NCI-H2196 treated with DMSO at 0.1 percent for 48 hours (cell line): ENCODE measurements at regions not wholly inside any gene's neighbourhood (a gene's known extent, or its start where the extent isn't known, plus 50 kb on each side); places are given as distances from the start of the nearest gene placed in this dataset.
"Not testable (repeated sequence)": the region's sequence is repeated elsewhere in the genome, so short reads cannot be mapped to it uniquely, and the experiment has no call there.

Source experiments
- DNase-seq: peaks from one replicate; lab custom pipeline; 2025; ENCODE audit not compliant: unreplicated experiment; lab: John Stamatoyannopoulos, UW

DNA sequence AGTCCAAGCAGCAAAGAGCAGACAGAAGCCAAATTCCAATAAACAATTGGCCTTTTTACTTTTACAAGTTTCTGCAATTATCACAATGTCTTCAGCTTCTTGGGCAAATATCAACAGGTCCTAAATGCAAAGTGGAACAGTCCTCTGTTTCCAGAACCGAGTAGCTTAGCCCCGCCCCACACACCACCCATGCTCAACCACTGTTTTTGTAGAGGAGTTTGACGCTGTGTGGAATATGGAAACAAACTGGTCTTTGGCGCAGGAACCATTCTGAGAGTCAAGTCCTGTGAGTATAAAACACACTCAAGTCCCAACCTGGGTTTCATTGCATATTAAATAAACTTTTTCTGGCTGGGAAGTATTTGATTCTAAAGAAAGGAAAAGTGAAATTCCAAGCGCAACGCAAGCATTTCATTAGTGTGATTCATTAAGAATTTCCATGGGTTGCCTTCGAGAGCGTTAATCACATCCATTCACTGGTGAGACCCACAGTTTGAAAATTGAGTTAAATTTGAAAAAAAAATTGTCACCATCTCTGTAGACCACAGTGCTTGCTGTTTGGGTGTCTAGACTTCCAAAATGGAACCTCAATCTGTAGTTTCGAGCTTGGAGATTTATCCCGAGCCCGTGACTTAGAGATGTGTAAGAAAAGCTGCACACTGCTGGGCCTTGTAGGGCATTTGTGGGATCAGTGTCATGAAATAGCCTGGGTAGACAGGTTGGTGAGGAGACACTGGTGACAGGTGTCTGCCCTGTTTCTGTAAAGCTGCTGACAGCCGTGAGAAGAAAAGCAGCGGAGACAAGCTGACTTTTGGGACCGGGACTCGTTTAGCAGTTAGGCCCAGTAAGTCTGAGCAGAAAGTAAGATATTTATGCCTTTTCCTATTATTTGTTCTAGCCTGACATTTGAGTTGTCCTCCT, 96.1 kb downstream of the DAD1 start:
- no peak for DNase-seq

DNA sequence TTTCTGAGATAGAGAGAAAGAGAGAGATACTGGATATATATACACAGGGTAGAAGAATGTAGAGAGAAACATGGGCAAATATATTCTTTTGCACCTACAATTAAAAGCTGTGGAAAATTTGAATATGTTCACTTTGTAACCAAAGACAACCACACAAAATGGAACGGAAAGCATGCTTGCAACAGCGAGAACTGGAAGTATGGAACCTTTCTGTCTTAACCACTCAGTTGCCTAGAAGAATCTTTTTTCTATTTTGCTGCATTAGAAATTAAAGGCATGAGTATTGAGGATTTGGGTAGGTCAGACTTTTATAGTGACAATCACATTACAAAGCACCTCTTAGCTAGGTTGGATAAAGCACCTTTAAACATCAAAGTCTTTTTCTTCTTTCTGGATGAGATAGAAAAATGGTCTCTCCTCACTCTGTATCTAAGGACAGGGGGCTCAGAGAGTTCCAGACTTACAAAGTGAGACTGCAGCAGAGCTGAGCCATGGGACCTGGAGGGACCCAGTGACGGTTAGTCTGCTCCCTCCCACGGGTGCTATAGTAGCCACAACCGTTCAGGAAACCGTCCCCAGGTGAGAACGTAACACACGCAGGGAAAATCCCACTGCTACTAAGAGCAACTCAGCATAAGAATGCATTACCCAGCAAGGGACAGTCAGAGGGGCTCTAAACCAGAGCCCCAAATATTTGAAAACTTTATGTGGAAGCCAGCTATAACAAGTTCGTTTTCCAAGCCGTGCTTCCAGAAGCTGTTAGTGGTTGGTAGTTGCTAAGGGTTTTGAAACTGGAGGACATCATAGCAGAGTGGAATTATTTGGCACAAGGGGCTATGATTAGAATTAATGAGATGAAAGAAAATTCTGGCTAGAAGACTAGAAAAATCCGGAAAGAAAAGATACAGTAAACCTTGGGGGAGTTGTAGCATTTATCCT, 97.1 kb downstream of the DAD1 start:
- no peak for DNase-seq

DNA sequence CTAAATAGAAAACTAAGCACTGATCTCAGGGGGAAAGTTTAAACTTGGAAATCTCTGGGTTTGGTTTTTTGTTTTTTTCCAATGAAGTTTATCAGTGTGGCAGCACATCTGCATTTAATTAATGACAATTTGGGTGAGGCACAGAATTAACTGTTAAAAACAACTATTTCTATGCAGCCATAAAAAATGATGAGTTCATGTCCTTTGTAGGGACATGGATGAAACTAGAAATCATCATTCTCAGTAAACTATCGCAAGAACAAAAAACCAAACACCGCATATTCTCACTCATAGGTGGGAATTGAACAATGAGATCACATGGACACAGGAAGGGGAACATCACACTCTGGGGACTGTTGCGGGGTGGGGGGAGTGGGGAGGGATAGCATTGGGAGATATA, 98.0 kb downstream of the DAD1 start:
- not testable (repeated sequence) for DNase-seq

GRCh38 chr14:22489957-22490950, 98.8 kb downstream of the DAD1 start:
- DNase-seq, result no peak

- no peak for DNase-seq
Measured at GRCh38 chr14:22489244-22489545, 99.8 kb downstream of the DAD1 start.

DNA sequence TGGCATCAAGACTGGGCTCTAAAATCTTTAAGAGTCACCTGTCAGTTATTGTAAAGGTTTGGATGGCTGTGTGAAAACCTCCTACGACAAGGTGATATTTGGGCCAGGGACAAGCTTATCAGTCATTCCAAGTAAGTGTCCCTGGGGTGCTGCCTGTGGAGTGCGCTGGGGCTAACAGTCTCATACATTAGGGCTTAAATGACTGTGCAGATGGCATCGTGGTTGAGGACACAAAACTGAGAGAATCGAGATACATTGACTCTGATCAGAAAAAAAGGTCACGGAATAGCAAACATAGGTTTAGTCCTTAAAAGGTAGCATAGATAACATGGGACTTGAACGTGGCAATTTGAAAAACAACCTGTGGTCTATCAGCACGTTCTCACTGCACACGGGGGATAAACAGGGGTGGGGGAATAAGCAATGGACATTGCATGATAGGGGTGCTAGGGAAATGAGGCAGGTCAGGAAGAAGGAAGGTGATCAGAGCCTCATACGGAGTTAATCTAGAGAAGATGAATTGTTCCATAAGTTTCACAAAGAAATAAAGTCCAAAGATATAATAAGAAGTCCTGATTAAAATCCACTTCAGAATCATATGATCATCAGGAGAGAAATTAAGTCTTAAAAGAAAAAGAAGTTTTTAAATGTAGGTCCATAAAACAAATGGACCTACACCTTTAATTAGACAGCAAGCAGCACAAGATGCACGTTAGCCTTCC, 100.3 kb downstream of the DAD1 start:
- DNase-seq, result no peak

GRCh38 chr14:22487941-22488340, 101.1 kb downstream of the DAD1 start:
- DNase-seq, result no peak

- DNase-seq, result no peak
Measured at GRCh38 chr14:22487401-22487800, 101.6 kb downstream of the DAD1 start.

DNA sequence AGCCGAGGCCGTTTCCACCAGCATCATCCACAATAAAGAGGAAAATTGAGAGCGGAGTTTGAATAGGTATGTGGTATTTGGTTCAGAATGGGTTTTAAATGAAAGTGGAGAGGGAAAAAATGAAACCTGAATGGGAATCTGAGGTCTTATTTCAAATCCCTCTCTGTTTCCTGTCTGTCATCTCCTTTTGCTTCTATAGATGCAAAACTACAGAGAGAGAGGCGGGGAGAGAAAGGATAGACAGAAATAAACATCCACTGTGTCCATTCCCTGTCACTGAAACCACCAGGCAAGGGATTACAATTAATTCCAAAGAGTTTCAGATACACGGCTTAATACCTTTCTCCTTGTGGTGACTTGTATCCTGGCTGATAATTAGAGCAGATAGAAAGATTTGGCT, 102.3 kb downstream of the DAD1 start:
- DNase-seq, result no peak

DNA sequence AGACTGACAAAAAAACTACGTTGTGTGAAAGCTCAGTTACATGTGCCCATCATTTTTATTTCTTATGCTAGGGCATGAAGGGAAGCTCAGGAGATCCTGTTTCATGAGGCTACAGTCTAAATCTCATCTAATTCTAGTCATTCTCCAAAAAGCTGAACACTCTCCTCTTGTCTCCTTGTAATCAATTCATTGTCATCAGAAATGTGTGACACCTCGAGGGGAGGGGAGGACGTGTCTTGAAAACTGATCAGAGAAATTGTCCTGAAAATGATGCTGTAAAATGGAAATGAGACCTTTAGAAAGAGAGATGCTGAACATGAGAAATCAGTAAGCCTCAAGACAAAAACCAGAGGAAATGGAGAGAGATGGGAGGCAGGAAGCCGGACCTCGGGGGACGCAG, 103.4 kb downstream of the DAD1 start:
- no peak for DNase-seq

DNA sequence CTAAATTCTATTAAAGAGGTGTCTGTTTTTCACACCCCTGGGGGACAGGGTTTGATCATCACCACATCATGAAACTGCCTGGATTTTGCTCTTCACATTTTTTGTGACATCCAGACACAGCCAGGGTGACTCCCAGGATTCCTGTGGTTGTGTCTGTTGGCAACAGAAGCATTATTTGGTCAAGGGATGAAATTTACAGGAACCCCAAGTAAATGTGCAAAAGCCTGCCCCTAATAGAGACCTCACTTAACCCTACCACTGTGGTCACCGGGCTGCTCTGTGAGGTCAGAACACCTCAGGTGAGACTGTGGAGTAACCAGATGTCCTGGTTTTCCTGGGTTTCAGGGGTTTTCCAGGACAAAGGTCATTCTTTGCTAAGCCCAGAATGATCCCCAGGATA, 103.8 kb downstream of the DAD1 start:
- no peak for DNase-seq

- no peak for DNase-seq
Measured at GRCh38 chr14:22484632-22485031, 104.4 kb downstream of the DAD1 start.

DNA sequence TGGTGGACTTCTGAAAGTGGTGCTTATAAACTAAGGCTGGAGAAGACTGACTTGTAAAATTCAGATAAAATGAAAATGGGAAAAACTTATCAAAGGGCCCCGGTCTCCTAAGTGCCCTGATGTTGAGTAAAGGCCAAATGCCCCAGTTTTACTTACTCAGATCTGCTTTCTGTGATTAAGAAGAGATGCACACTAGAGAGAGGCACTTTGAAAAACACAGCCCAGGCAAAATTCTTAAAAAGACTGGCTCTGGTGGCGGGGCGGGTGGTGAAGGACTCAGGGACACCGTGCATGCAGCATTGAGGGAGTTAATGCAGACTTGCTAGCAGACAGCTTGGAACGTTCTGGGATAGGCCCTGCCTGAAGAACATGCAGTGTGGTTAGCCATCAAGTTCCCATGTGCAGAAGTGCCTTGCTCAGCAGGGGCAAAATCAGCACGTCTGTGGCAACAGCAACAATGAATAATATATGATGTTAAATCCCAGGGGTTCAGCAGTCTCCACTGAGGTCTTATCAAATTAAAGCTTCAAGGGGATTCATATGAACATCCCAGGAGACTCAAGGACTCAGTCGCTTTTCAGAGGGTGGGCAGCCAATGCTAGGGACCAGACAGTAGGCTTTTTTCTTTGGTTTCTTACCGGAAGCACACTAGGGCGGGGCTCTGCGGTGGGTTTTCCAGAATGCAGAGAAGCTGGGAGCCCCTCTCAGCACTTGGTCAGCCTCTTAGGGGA, 105.0 kb downstream of the DAD1 start:
- no peak for DNase-seq

- no peak for DNase-seq
Measured at GRCh38 chr14:22482782-22483553, 106.1 kb downstream of the DAD1 start.

DNA sequence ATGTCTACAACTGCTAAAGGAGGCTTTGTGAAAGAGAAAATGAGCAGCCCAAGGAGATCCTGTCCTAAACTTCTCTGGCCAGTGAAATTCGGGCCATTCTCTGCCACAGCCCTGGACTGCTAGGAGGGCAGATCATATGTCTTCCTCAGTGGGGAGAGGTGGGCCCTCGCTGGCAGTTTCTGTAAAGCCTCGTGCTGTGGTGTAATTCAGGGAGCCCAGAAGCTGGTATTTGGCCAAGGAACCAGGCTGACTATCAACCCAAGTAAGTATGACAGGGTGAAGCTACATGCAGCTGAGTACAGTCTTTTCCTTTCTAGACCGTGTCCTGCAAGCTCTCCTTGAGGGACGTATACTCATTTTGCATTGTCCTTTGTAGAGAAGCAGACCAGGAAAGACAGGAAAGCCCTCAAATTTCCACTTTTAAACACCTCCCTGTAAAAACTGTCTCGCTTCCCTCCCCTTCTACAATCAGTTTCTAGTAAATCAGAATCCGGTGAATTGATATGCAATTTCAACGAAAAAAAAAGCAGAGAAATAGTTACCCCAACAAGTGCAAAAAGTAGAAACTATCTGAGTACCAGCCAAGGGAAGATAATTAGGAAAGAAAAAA, 106.8 kb downstream of the DAD1 start:
- no peak for DNase-seq

- no peak for DNase-seq
Measured at GRCh38 chr14:22481546-22481945, 107.5 kb downstream of the DAD1 start.

- DNase-seq, result no peak
Measured at GRCh38 chr14:22479776-22480464, 109.1 kb downstream of the DAD1 start.

DNA sequence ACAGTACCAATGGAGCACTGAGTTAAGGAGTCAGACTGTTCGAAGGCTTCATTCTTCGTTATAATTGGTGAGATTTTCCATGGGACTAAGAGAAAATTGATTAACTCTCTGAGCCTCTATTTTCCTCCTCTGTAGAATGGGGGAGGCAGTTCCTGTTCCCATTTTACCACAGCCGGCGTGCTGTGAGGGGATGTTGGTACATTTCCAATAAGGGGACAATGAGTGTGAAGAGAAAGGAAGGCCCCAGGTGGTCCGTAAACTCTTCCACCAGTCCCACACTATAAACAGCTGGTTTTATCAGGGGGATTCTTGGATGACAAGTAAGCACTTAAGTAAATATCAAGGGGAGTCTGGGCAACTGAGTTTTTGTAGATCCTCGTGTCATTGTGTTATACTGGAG, 109.9 kb downstream of the DAD1 start:
- DNase-seq, result no peak
